Right ventricle myocardium superior (tissue), 1 donor: ENCODE measurements at regions not wholly inside any gene's neighbourhood (a gene's known extent, or its start where the extent isn't known, plus 50 kb on each side); places are given as distances from the start of the nearest gene placed in this dataset.
A peak's percentile ranks its signal among the peaks of the same experiment; 100 is the strongest.
"Not testable (repeated sequence)": the region's sequence is repeated elsewhere in the genome, so short reads cannot be mapped to it uniquely, and the experiment has no call there.

Source experiments
- ATAC-seq: fragments of 200-7000 bp; cut with Tn5 transposase; one replicate; pipeline ENCODE4 v1.9.1; 2020; ENCODE audit warnings: mild to moderate bottlenecking; ENCODE audit not compliant: poor library complexity
- DNase-seq: peaks from one replicate; pipeline ENCODE4 v3.0.0-alpha.2; 2020
- intact Hi-C: fragments of 100-400 bp; cut with DNase I; formaldehyde crosslinking; loops from one replicate; pipeline ENCODE4 v1.11.2; 2022
- donor health status: DM: no; HTN: yes; CAD: no; lungs with severe emphysema.

- ATAC-seq, result no peak
- intact Hi-C loops, result no loop called here
- DNase-seq, result no peak
Measured at GRCh38 chr18:46222710-46223360, 118.7 kb downstream of the HAUS1 start.

- intact Hi-C loops, result no loop called here
- DNase-seq (no peak), ATAC-seq (no peak)
Measured at GRCh38 chr18:46224181-46224775, 120.1 kb downstream of the HAUS1 start.

GRCh38 chr18:46226461-46226860 is 122.3 kb downstream of the HAUS1 start:
- DNase-seq (no peak), ATAC-seq (no peak)
- intact Hi-C loops, result no loop called here

GRCh38 chr18:46229641-46230040 is 125.5 kb downstream of the HAUS1 start:
- ATAC-seq, intact Hi-C loops, DNase-seq: not testable (repeated sequence)

GRCh38 chr18:46236156-46236555 is 132.0 kb downstream of the HAUS1 start:
- DNase-seq, result no peak
- intact Hi-C loops, result no loop called here

GRCh38 chr18:46237891-46238290 is 133.7 kb downstream of the HAUS1 start:
- intact Hi-C loops, result no loop called here
- DNase-seq (no peak), ATAC-seq (no peak)

More at GRCh38 chr18:46236156-46236555, 132.0 kb downstream of the HAUS1 start:
- no peak for ATAC-seq

GRCh38 chr18:46239549-46239948 is 135.4 kb downstream of the HAUS1 start:
- intact Hi-C loops, result no loop called here
- ATAC-seq (no peak), DNase-seq (no peak)

- DNase-seq (no peak), ATAC-seq (no peak)
- intact Hi-C loops, result no loop called here
Measured at GRCh38 chr18:46239998-46240397, 135.8 kb downstream of the HAUS1 start.

GRCh38 chr18:46241393-46241792 is 137.2 kb downstream of the HAUS1 start:
- ATAC-seq, DNase-seq, intact Hi-C loops: not testable (repeated sequence)

- ATAC-seq, result no peak
- intact Hi-C loops, result no loop called here
- DNase-seq, result no peak
Measured at GRCh38 chr18:46242183-46242582, 138.0 kb downstream of the HAUS1 start.

- DNase-seq (no peak), ATAC-seq (no peak)
- intact Hi-C loops, result no loop called here
Measured at GRCh38 chr18:46243095-46243494, 138.9 kb downstream of the HAUS1 start.

GRCh38 chr18:46243673-46244072 is 139.5 kb downstream of the HAUS1 start:
- intact Hi-C loops, result no loop called here
- no peak for ATAC-seq
- DNase-seq, result no peak

- DNase-seq (no peak), ATAC-seq (no peak)
- intact Hi-C loops, result no loop called here
Measured at GRCh38 chr18:46246101-46246500, 141.9 kb downstream of the HAUS1 start.

- ATAC-seq (no peak), DNase-seq (no peak)
- intact Hi-C loops, result no loop called here
Measured at GRCh38 chr18:46247942-46248341, 143.8 kb downstream of the HAUS1 start.

GRCh38 chr18:46250084-46250811 is 146.1 kb downstream of the HAUS1 start:
- DNase-seq, result no peak
- intact Hi-C loops, result no loop called here
- ATAC-seq, result peak; percentile 72

GRCh38 chr18:46250812-46251173 is 146.6 kb downstream of the HAUS1 start:
- intact Hi-C loops, result no loop called here
- peak; percentile 34 for ATAC-seq
- DNase-seq, result no peak

- intact Hi-C loops, result no loop called here
- ATAC-seq, result no peak
Measured at GRCh38 chr18:46252759-46253158, 148.6 kb downstream of the HAUS1 start.

GRCh38 chr18:46253498-46253897 is 149.3 kb downstream of the HAUS1 start:
- ATAC-seq, result no peak
- DNase-seq, result no peak
- intact Hi-C loops, result no loop called here

More at GRCh38 chr18:46252759-46253158, 148.6 kb downstream of the HAUS1 start:
- no peak for DNase-seq

GRCh38 chr18:46256078-46256477 is 151.9 kb downstream of the HAUS1 start:
- ATAC-seq, result no peak
- intact Hi-C loops, result no loop called here
- DNase-seq, result no peak

- ATAC-seq (no peak), DNase-seq (no peak)
- intact Hi-C loops, result no loop called here
Measured at GRCh38 chr18:46257366-46257765, 153.2 kb downstream of the HAUS1 start.
